Fibroblast of lung (primary cell): ENCODE measurements at regions not wholly inside any gene's neighbourhood (a gene's known extent, or its start where the extent isn't known, plus 50 kb on each side); places are given as distances from the start of the nearest gene placed in this dataset.

ENCODE experiments used
- DNase-seq, 2 donors: peaks; one replicate each; pipeline versions ENCODE4 v3.0.0 to v3.0.0-alpha.2; 2010; ENCODE audit warnings: low read depth in 2 of 2
- H2AFZ ChIP-seq: 2 replicates; pipeline ENCODE4 v1.5.1; 2012; ENCODE audit warnings: low read length, control low read depth, inconsistent platforms
- H3K27ac ChIP-seq: 2 replicates; pipeline ENCODE4 v1.5.1; 2011; ENCODE audit warnings: low read length, control low read depth; ENCODE audit not compliant: insufficient read depth
- H3K27me3 ChIP-seq: 2 replicates; pipeline ENCODE4 v1.5.1; 2011; ENCODE audit warnings: mild to moderate bottlenecking, low read length; ENCODE audit not compliant: control insufficient read depth, insufficient read depth
- H3K36me3 ChIP-seq: 2 replicates; pipeline ENCODE4 v1.5.1; 2011; ENCODE audit warnings: low read length; ENCODE audit not compliant: control insufficient read depth, insufficient read depth
- H3K4me1 ChIP-seq: 2 replicates; pipeline ENCODE4 v1.5.1; 2011; ENCODE audit warnings: low read length; ENCODE audit not compliant: control insufficient read depth, insufficient read depth; ENCODE audit errors: extremely low read depth
- H3K4me2 ChIP-seq: 2 replicates; pipeline ENCODE4 v1.5.1; 2011; ENCODE audit warnings: low read length, control low read depth; ENCODE audit not compliant: insufficient read depth; ENCODE audit errors: extremely low read depth
- H3K4me3 ChIP-seq, 4 experiments: fragments of 200-600 bp in 1 of 4; sonication (generic) in 1 of 4; replicated peaks in 1 of 4; 2 replicates each; pipeline ENCODE4 v1.5.1; 2011 to 2016; ENCODE audit warnings: low read length in 4 of 4, low read depth in 3 of 4, mild to moderate bottlenecking in 3 of 4, control low read depth in 2 of 4, inconsistent platforms in 1 of 4, mixed read lengths in 1 of 4; ENCODE audit not compliant: insufficient read depth in 1 of 4; ENCODE audit errors: control extremely low read depth in 1 of 4
- H3K79me2 ChIP-seq: 2 replicates; pipeline ENCODE4 v1.5.1; 2012; ENCODE audit warnings: mild to moderate bottlenecking, low read length, inconsistent platforms; ENCODE audit not compliant: control insufficient read depth, insufficient read depth
- H3K9ac ChIP-seq: 2 replicates; pipeline ENCODE4 v1.5.1; 2011; ENCODE audit warnings: mild to moderate bottlenecking, low read length, control low read depth; ENCODE audit not compliant: insufficient read depth
- H3K9me3 ChIP-seq: 2 replicates; pipeline ENCODE4 v1.5.1; 2012; ENCODE audit warnings: low read depth, low read length; ENCODE audit not compliant: control insufficient read depth, insufficient read depth
- H4K20me1 ChIP-seq: 2 replicates; pipeline ENCODE4 v1.5.1; 2011; ENCODE audit warnings: low read length; ENCODE audit not compliant: control insufficient read depth, insufficient read depth; ENCODE audit errors: extremely low read depth
- CTCF ChIP-seq, 2 donors: IDR thresholded peaks in 1 of 2; conservative IDR thresholded peaks in 1 of 2; 1 replicate in 1 of 2; 2 replicates in 1 of 2; pipeline ENCODE4 v1.5.1; 2011 to 2012; ENCODE audit warnings: low read length in 2 of 2, control low read depth in 1 of 2, inconsistent platforms in 1 of 2, low read depth in 1 of 2, mild to moderate bottlenecking in 1 of 2
- EZH2 ChIP-seq: IDR thresholded peaks from 2 replicates; pipeline ENCODE4 v1.5.1; 2012; ENCODE audit warnings: low read length, control low read depth, mild to moderate bottlenecking; ENCODE audit errors: missing control alignments

DNA sequence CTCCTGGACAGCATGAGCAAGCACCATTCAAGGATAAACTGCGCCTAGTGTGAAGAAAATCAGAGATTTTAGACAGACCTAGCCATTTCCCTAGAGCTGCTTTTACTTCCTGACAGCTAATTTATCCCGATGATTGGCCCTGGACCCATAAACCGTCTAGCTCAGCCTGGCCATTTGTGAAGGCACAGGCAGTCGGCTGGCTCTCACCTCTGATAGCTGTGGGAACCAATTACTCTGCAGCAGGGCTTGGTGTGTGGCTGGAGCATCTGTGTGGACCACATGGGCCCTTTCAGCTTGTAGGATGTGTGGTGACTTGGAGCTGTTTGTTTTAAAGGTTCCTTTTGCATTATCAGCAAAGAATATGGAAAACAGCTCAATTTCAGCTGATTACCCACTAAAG lies 111.1 kb upstream of the NPY start:
- H4K20me1 ChIP-seq: no peaks in the 10 kb centered on the region
- H3K9ac ChIP-seq: no peak overlapping the region
- H3K36me3 ChIP-seq: no peaks in the 10 kb centered on the region
- DNase-seq: no peak
- H3K9me3 ChIP-seq: no peaks in the 10 kb centered on the region
- TF ChIP-seq CTCF (conservative IDR thresholded peaks at IDR 0.05 in 1 of 2, IDR thresholded peaks at IDR 0.05 in 1 of 2; ENCODE audit: low read depth in 1 of 2, low read length in 2 of 2): no peak
- no peak for TF ChIP-seq EZH2
- H3K4me3 ChIP-seq: no peak overlapping the region
- H3K27me3 ChIP-seq: no peaks in the 10 kb centered on the region
- no peaks in the 10 kb centered on the region for H3K4me1 ChIP-seq
- H3K4me2 ChIP-seq: no peak overlapping the region
- H3K79me2 ChIP-seq: no peaks in the 10 kb centered on the region
- H2AFZ ChIP-seq: no peak overlapping the region
- no peak overlapping the region for H3K27ac ChIP-seq

DNA sequence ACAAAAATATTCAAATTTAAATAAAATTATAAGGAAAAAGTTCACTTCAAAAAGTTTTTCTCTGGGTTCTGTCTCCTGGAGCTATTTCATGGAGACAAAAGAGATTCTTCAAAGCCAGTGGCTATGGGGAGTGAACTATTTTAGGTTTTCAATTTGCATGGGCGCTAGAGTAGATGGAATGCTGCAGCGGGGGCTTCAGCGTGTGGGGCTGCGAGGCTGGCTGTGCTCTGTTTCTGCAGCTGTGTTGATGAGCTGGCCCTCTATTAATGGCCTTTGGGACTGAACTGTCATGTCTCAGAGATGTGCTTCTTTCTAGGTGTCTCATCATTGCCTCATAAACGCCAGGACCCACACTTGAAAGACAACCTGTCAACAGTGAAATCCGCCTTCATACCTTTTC lies 108.4 kb upstream of the NPY start:
- Histone ChIP-seq H3K9ac (no peak overlapping the region), H3K4me2 (no peak overlapping the region), H3K4me3 (no peak overlapping the region), H3K9me3 (no peaks in the 10 kb centered on the region), H4K20me1 (no peaks in the 10 kb centered on the region), H3K27me3 (no peaks in the 10 kb centered on the region), H3K4me1 (no peaks in the 10 kb centered on the region), H2AFZ (no peak overlapping the region), H3K79me2 (no peaks in the 10 kb centered on the region), H3K36me3 (no peaks in the 10 kb centered on the region), H3K27ac (no peak overlapping the region)
- TF ChIP-seq CTCF (conservative IDR thresholded peaks at IDR 0.05 in 1 of 2, IDR thresholded peaks at IDR 0.05 in 1 of 2; ENCODE audit: low read depth in 1 of 2, low read length in 2 of 2): no peak
- no peak for TF ChIP-seq EZH2
- no peak for DNase-seq

GRCh38 chr7:24178811-24179570 lies 105.0 kb upstream of the NPY start:
- DNase-seq: no peak
- Histone ChIP-seq H3K4me1 (no peaks in the 10 kb centered on the region), H3K4me2 (no peak overlapping the region), H4K20me1 (no peaks in the 10 kb centered on the region), H2AFZ (no peak overlapping the region), H3K9me3 (no peaks in the 10 kb centered on the region), H3K9ac (no peak overlapping the region), H3K36me3 (no peaks in the 10 kb centered on the region), H3K27me3 (no peaks in the 10 kb centered on the region), H3K27ac (no peak overlapping the region), H3K79me2 (no peaks in the 10 kb centered on the region), H3K4me3 (no peak overlapping the region)
- TF ChIP-seq EZH2 (no peak), CTCF (conservative IDR thresholded peaks at IDR 0.05 in 1 of 2, IDR thresholded peaks at IDR 0.05 in 1 of 2; ENCODE audit: low read depth in 1 of 2, low read length in 2 of 2) (no peak)
